GM21423 (cell line): ENCODE measurements at regions not wholly inside any gene's neighbourhood (a gene's known extent, or its start where the extent isn't known, plus 50 kb on each side); places are given as distances from the start of the nearest gene placed in this dataset.

ENCODE experiments used
- ATAC-seq: cut with Tn5 transposase; IDR thresholded peaks from one replicate; pipeline ENCODE4 v1.9.1; 2021; ENCODE audit warnings: mild to moderate bottlenecking, moderate library complexity; ENCODE audit not compliant: unreplicated experiment

DNA sequence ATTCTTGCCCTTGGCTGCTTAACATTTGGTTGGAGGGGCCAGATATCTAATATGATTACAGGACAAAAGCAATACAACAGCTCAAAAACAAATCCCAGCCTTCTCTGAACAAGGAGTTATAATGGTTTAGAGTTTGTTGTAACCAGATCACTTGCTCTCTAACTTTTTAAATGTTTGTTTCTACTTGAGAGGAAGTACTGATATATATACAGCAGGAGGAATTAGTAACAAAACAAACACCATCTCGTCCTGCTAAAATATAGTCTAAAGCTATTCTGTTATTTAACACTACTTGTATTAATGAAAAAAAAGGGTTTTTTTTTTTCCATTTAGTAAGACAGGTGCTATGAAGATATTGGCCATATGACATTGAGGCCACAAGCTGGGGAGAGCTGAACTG lies 60.9 kb upstream of the TMEM17 start:
- ATAC-seq, result no peak

DNA sequence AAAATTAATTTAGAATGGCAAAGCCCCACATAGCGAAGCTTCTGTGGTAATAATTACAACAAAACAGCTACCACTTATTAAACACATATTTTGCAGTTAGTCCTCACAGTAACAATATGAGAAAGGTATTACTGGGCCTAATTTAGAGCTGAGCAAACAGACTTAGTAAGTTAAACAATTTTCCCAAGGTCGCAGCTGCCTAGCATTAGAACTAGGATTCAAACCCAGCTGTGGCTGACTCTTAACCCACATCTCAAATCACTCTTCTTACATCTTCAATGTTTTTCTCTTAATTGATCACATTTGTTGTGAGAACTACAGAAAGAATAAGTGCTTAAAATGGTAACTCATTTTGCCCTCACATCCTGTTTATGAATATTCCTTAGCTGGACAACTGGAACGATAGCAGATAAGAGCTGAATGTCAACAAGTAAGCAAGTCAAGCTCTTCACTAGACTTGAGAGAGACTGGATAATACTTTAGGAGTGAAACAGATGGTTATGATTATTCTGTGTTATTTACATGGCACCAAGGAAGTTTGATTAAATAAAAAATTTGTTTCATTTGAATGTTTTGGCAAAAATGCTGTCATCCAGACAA lies 59.4 kb upstream of the TMEM17 start:
- ATAC-seq, result no peak

- no peak for ATAC-seq
Measured at GRCh38 chr2:62564380-62565137, 58.6 kb upstream of the TMEM17 start.

GRCh38 chr2:62561586-62561985 lies 55.6 kb upstream of the TMEM17 start:
- no peak for ATAC-seq

GRCh38 chr2:62559582-62559981 lies 53.6 kb upstream of the TMEM17 start:
- ATAC-seq, result no peak

DNA sequence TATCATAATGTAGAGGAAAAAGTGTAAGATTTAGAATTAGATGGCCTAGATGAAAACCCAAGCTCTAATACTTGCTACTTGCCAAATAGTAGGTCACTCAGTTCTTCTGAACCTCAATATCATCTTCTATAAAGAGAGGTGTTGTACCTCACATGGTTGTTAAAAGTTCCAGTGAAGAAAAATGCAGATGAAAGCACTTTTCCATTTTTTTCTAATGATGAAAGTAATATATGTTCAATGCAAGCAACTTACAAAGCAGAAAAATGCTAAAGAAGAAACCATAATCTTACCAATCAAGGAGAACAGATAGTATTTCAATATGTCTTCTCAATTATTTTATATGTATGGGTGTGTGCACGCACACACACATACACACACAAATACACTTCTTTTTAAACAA lies 52.7 kb upstream of the TMEM17 start:
- ATAC-seq, result no peak

- ATAC-seq, result no peak
Measured at GRCh38 chr2:62556086-62556485, 50.1 kb upstream of the TMEM17 start.
